ENCODE measurements at regions not wholly inside any gene's neighbourhood (a gene's known extent, or its start where the extent isn't known, plus 50 kb on each side); places are given as distances from the start of the nearest gene placed in this dataset.
"Not testable (repeated sequence)": the region's sequence is repeated elsewhere in the genome, so short reads cannot be mapped to it uniquely, and the experiment has no call there.

GRCh38 chr11:19614370-19614940 is 98.2 kb upstream of the NAV2 start:
- no peak overlapping the region for H3K4me3 ChIP-seq (ENCODE audit: low read depth, low read length)
- TF ChIP-seq CTCF (IDR thresholded peaks at IDR 0.05; ENCODE audit: borderline replicate concordance, insufficient read depth, low read depth, low read length): no peak

- H3K4me3 ChIP-seq (ENCODE audit: low read depth, low read length): not testable (repeated sequence)
Measured at GRCh38 chr11:19612025-19612424, 100.6 kb upstream of the NAV2 start.

- H3K4me3 ChIP-seq (ENCODE audit: low read depth, low read length): no peak overlapping the region
- no peak for TF ChIP-seq CTCF (IDR thresholded peaks at IDR 0.05; ENCODE audit: borderline replicate concordance, insufficient read depth, low read depth, low read length)
Measured at GRCh38 chr11:19607656-19608360, 104.8 kb upstream of the NAV2 start.

- no peak for TF ChIP-seq CTCF (IDR thresholded peaks at IDR 0.05; ENCODE audit: borderline replicate concordance, insufficient read depth, low read depth, low read length)
Measured at GRCh38 chr11:19606856-19607655, 105.6 kb upstream of the NAV2 start.

GRCh38 chr11:19605520-19606371 is 106.9 kb upstream of the NAV2 start:
- TF ChIP-seq CTCF (IDR thresholded peaks at IDR 0.05; ENCODE audit: borderline replicate concordance, insufficient read depth, low read depth, low read length): no peak
- H3K4me3 ChIP-seq (ENCODE audit: low read depth, low read length): no peak overlapping the region

More at GRCh38 chr11:19606856-19607655, 105.6 kb upstream of the NAV2 start:
- no peak overlapping the region for H3K4me3 ChIP-seq (ENCODE audit: low read depth, low read length)

GRCh38 chr11:19604679-19605375 is 107.8 kb upstream of the NAV2 start:
- no peak for TF ChIP-seq CTCF (IDR thresholded peaks at IDR 0.05; ENCODE audit: borderline replicate concordance, insufficient read depth, low read depth, low read length)
- H3K4me3 ChIP-seq (ENCODE audit: low read depth, low read length): no peak overlapping the region
